SU-DHL-6 (cell line): ENCODE measurements at regions not wholly inside any gene's neighbourhood (a gene's known extent, or its start where the extent isn't known, plus 50 kb on each side); places are given as distances from the start of the nearest gene placed in this dataset.
"Not testable (repeated sequence)": the region's sequence is repeated elsewhere in the genome, so short reads cannot be mapped to it uniquely, and the experiment has no call there.

ENCODE experiments used
- H2AFZ ChIP-seq: fragments of 200-600 bp; sonication (generic); 2 replicates; pipeline ENCODE4 v1.6.1; 2014; ENCODE audit warnings: low read depth, mild to moderate bottlenecking, moderate library complexity, mixed read lengths, antibody characterized with exemption, low read length; ENCODE audit not compliant: severe bottlenecking
- H3F3A ChIP-seq: fragments of 200-600 bp; shearing (Covaris generic); 2 replicates; pipeline ENCODE4 v1.6.0; 2016; ENCODE audit warnings: antibody characterized with exemption, mild to moderate bottlenecking; ENCODE audit not compliant: insufficient read depth
- H3K27ac ChIP-seq: fragments of 200-600 bp; sonication (generic); 2 replicates; pipeline ENCODE4 v1.5.1; 2016; ENCODE audit warnings: low read depth, mild to moderate bottlenecking, low read length, moderate library complexity, mixed read lengths
- H3K27me3 ChIP-seq: fragments of 200-600 bp; sonication (generic), shearing (Covaris generic); 2 replicates; pipeline ENCODE4 v1.6.0; 2014; ENCODE audit warnings: mild to moderate bottlenecking, low read length
- H3K36me3 ChIP-seq: fragments of 200-600 bp; sonication (generic); 2 replicates; pipeline ENCODE4 v1.6.1; 2014; ENCODE audit warnings: mild to moderate bottlenecking, low read length, mixed read lengths
- H3K4me2 ChIP-seq: fragments of 300-600, 200-600 bp; shearing (Covaris generic), sonication (generic); 2 replicates; pipeline ENCODE4 v1.6.0; 2014; ENCODE audit warnings: low read length, low read depth, mild to moderate bottlenecking; ENCODE audit not compliant: poor library complexity, severe bottlenecking
- H3K4me3 ChIP-seq: fragments of 200-600 bp; sonication (generic); 2 replicates; pipeline ENCODE4 v1.5.1; 2014; ENCODE audit warnings: antibody characterized with exemption, low read length, mild to moderate bottlenecking, mixed read lengths; ENCODE audit not compliant: insufficient read depth, poor library complexity, severe bottlenecking
- H3K79me2 ChIP-seq: fragments of 200-600 bp; sonication (generic); 2 replicates; pipeline ENCODE4 v1.6.1; 2014; ENCODE audit warnings: mild to moderate bottlenecking, low read length, moderate library complexity; ENCODE audit not compliant: insufficient read depth
- H3K9ac ChIP-seq: fragments of 200-600 bp; sonication (generic); 2 replicates; pipeline ENCODE4 v1.7.0; 2014; ENCODE audit warnings: mild to moderate bottlenecking, low read length
- H3K9me2 ChIP-seq: fragments of 200-600 bp; sonication (generic); replicated peaks from 2 replicates; pipeline ENCODE4 v1.6.1; 2014; ENCODE audit warnings: low read length; ENCODE audit not compliant: insufficient read depth
- H3K9me3 ChIP-seq: fragments of 200-600 bp; sonication (generic); 2 replicates; pipeline ENCODE4 v1.6.1; 2014; ENCODE audit warnings: low read length, mixed read lengths; ENCODE audit not compliant: insufficient read depth
- H4K20me1 ChIP-seq: fragments of 200-600 bp; sonication (generic); 2 replicates; pipeline ENCODE4 v1.6.1; 2014; ENCODE audit warnings: low read depth, mild to moderate bottlenecking, antibody characterized with exemption, low read length, moderate library complexity, mixed read lengths
- CTCF ChIP-seq: fragments of 200-600 bp; sonication (generic); IDR thresholded peaks from one replicate; pipeline ENCODE4 v1.5.1; 2017; ENCODE audit warnings: antibody characterized with exemption, mild to moderate bottlenecking, low read length, moderate library complexity; ENCODE audit not compliant: insufficient read depth, poor library complexity, severe bottlenecking

DNA sequence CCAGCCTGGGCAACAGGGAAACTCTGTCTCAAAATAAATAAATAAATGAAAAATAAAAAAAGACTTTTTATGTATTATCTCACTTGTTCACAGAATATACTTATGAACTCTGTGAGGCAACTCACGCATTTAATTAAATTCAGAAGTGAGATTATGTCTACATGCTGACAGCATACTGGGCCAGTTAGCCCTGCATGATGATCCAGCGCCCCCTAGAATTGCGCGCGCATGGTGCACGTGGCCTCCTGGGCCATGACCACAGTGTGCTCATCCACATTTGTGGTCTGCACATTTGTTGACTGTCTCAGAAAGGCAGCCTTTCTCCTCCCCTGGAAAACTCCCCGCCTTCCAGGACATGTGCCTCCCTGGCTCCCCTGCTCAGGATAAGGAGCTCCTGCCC lies 64.8 kb upstream of the METTL9 start:
- not testable (repeated sequence) for H3K9ac ChIP-seq, H2AFZ ChIP-seq, H4K20me1 ChIP-seq, H3K4me3 ChIP-seq, H3K4me2 ChIP-seq, H3F3A ChIP-seq, H3K79me2 ChIP-seq, H3K36me3 ChIP-seq, H3K9me3 ChIP-seq, H3K9me2 ChIP-seq, H3K27ac ChIP-seq, H3K27me3 ChIP-seq
- peak; percentile 11 for TF ChIP-seq CTCF

- H3K9me3 ChIP-seq, H3K9ac ChIP-seq, H3K79me2 ChIP-seq, H3K9me2 ChIP-seq, H4K20me1 ChIP-seq, H3F3A ChIP-seq, H3K4me2 ChIP-seq, H2AFZ ChIP-seq, H3K36me3 ChIP-seq, H3K27ac ChIP-seq, H3K4me3 ChIP-seq, H3K27me3 ChIP-seq: not testable (repeated sequence)
Observed at GRCh38 chr16:21535201-21535600, 64.2 kb upstream of the METTL9 start.

DNA sequence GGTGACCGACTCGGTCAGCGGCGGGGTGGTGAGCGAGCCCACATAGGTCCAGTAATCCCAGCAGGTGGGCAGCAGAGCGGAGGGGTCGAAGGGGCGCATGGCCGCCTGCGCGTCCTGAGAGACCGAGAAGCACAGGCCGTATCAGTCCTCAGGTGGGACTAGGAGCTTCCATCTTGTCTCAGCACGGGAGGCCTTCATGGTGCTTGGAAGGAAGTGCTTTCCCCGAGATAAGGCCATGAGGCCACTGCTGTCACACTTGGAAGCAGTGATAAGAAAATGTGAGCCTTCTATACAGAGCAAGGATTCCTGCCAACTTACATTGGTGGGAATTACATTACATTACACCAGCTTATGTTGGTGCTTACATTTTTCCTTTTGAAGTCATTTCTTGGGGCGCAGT lies 62.6 kb upstream of the METTL9 start:
- H3K4me2 ChIP-seq, H3K9ac ChIP-seq, H3K27ac ChIP-seq, H3K4me3 ChIP-seq, H3K36me3 ChIP-seq, H3K9me2 ChIP-seq, H3F3A ChIP-seq, H3K27me3 ChIP-seq, H4K20me1 ChIP-seq, H3K79me2 ChIP-seq, H3K9me3 ChIP-seq, H2AFZ ChIP-seq: not testable (repeated sequence)

- H3K27me3 ChIP-seq, H3K4me3 ChIP-seq, H3K4me2 ChIP-seq, H3K9me3 ChIP-seq, H2AFZ ChIP-seq, H3K27ac ChIP-seq, H4K20me1 ChIP-seq, H3K36me3 ChIP-seq, H3F3A ChIP-seq, H3K9me2 ChIP-seq, H3K9ac ChIP-seq, H3K79me2 ChIP-seq: not testable (repeated sequence)
Observed at GRCh38 chr16:21537598-21537997, 61.8 kb upstream of the METTL9 start.

DNA sequence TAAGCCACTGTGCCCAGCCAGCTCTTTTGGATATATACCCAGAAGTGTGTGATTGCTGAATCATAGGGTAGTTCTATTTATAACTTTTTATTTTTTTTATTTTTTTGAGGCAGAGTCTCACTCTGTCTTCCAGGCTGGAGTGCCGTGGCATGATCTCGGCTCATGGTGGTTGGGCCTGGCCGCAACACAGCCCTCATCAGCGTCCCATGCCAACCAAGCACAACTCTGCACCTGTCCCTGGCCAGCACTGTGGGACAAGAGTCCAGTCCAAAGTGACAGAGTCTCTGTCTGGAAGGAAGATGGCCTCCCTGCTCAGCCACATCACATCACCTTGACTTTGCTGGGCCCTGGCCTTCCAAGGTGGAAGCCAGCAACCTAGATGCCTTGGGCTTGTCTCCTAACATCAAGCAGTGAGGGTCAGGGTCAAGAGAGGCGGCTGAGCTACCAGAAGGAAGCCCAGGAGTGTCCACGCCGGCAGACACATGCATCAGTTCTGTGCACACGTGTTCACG lies 60.2 kb upstream of the METTL9 start:
- H3K4me3 ChIP-seq, H3K27me3 ChIP-seq, H4K20me1 ChIP-seq, H3K9ac ChIP-seq, H3K79me2 ChIP-seq, H3K36me3 ChIP-seq, H2AFZ ChIP-seq, H3K4me2 ChIP-seq, H3K9me3 ChIP-seq, H3K27ac ChIP-seq, H3F3A ChIP-seq, H3K9me2 ChIP-seq: not testable (repeated sequence)

DNA sequence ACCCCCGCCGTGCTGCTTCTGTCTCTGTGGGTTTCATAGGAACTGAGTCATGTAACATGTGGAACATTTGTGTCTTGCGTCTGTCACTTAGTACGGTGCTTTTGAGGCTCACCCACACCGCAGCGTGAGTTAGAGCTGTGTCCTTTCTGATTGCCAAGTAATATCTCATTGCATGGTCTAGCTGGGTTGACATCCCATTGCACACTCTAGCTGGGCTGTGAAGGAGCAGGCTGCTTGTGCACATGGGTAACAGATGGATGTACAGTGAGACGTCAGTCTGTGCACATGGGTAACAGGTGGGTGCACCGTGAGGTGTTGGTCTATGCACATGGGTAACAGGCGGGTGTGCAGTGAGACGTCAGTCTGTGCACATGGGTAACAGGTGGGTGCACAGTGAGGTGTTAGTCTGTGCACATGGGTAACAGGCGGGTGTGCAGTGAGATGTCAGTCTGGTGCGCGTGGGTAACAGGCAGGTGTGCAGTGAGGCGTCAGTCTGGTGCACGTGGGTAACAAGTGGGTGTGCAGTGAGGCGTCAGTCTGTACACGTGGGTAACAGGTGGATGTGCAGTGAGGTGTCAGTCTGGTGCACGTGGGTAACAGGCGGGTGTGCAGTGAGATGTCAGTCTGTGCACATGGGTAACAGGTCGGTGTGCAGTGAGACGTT lies 58.5 kb upstream of the METTL9 start:
- H3K79me2 ChIP-seq, H3K9me3 ChIP-seq, H3F3A ChIP-seq, H3K4me3 ChIP-seq, H2AFZ ChIP-seq, H4K20me1 ChIP-seq, H3K36me3 ChIP-seq, H3K27ac ChIP-seq, H3K9me2 ChIP-seq, H3K4me2 ChIP-seq, H3K27me3 ChIP-seq, H3K9ac ChIP-seq: not testable (repeated sequence)

GRCh38 chr16:21541611-21542051 lies 57.7 kb upstream of the METTL9 start:
- H3K79me2 ChIP-seq, H4K20me1 ChIP-seq, H3K27me3 ChIP-seq, H3K9me3 ChIP-seq, H3K36me3 ChIP-seq, H3K4me2 ChIP-seq, H3F3A ChIP-seq, H3K9me2 ChIP-seq, H3K4me3 ChIP-seq, H3K9ac ChIP-seq, H2AFZ ChIP-seq, H3K27ac ChIP-seq: not testable (repeated sequence)
